GM06990 (cell line): ENCODE measurements at regions not wholly inside any gene's neighbourhood (a gene's known extent, or its start where the extent isn't known, plus 50 kb on each side); places are given as distances from the start of the nearest gene placed in this dataset.

Experiments
- DNase-seq: peaks from one replicate; pipeline ENCODE4 v3.0.0-alpha.2; 2011; ENCODE audit not compliant: insufficient read length; ENCODE audit errors: extremely low read depth
- H3K27me3 ChIP-seq: replicated peaks from 2 replicates; pipeline ENCODE4 v1.6.0; 2011; ENCODE audit warnings: low read length; ENCODE audit not compliant: control insufficient read depth, insufficient read depth
- H3K36me3 ChIP-seq: 2 replicates; pipeline ENCODE4 v1.5.1; 2011; ENCODE audit warnings: low read length; ENCODE audit not compliant: control insufficient read depth, insufficient read depth
- H3K4me3 ChIP-seq: replicated peaks from 2 replicates; pipeline ENCODE4 v1.5.1; 2011; ENCODE audit warnings: low read depth, mild to moderate bottlenecking, control low read depth, low read length
- CTCF ChIP-seq: IDR thresholded peaks from 2 replicates; pipeline ENCODE4 v1.5.1; 2011; ENCODE audit warnings: low read length, control low read depth, mild to moderate bottlenecking, inconsistent platforms; ENCODE audit not compliant: insufficient read depth, poor library complexity, severe bottlenecking

GRCh38 chr4:60187428-60187827 is 1012.7 kb upstream of the ADGRL3 start:
- no peak for TF ChIP-seq CTCF
- Histone ChIP-seq H3K4me3 (no peak overlapping the region), H3K36me3 (no peaks in the 10 kb centered on the region), H3K27me3 (no peaks in the 10 kb centered on the region)
- no peak for DNase-seq

DNA sequence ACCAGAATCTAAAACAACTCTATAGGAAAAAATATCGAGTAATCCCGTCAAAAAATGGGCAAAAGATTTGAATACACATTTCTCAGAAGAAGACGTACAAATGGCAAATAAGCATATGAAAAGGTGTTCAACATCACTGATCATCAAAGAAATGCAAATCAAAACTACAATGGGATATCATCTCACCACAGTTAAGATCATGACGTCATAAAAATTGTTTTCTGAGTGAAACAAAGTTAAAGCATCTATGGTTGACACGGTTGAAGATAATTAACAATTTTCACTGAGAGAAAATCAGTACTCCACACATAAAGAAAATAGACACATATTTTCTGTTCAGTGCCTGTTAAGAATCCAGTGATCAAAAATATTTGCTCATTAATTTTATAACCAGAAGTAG is 1010.8 kb upstream of the ADGRL3 start:
- H3K36me3 ChIP-seq, result no peaks in the 10 kb centered on the region
- TF ChIP-seq CTCF, result no peak
- no peak overlapping the region for H3K4me3 ChIP-seq
- no peak for DNase-seq
- H3K27me3 ChIP-seq, result no peaks in the 10 kb centered on the region

DNA sequence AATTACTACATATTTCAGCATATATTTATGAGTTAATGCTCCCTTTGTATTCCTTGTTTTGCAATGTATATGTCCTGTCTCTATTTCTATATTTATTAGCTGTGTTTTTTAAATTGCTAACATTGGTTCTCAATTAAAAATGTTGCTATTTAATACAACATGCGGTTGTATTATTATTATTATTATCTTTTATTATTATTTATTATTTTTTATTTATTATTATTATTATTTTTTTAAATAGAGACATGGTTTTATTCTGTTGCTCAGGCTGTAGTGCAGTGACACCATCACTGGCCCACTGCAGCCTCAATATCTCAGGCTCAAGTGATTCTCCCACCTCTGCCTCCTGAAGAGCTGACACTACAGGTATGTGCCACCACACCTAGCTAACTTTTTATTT is 1005.9 kb upstream of the ADGRL3 start:
- TF ChIP-seq CTCF, result no peak
- H3K27me3 ChIP-seq, result no peaks in the 10 kb centered on the region

GRCh38 chr4:60195256-60195655 is 1004.9 kb upstream of the ADGRL3 start:
- no peak for TF ChIP-seq CTCF
- H3K4me3 ChIP-seq, result no peak overlapping the region
- H3K36me3 ChIP-seq, result no peaks in the 10 kb centered on the region
- no peaks in the 10 kb centered on the region for H3K27me3 ChIP-seq
- no peak for DNase-seq

More for the DNA sequence above, 1005.9 kb upstream of the ADGRL3 start:
- DNase-seq, result no peak
- Histone ChIP-seq H3K36me3 (no peaks in the 10 kb centered on the region), H3K4me3 (no peak overlapping the region)

DNA sequence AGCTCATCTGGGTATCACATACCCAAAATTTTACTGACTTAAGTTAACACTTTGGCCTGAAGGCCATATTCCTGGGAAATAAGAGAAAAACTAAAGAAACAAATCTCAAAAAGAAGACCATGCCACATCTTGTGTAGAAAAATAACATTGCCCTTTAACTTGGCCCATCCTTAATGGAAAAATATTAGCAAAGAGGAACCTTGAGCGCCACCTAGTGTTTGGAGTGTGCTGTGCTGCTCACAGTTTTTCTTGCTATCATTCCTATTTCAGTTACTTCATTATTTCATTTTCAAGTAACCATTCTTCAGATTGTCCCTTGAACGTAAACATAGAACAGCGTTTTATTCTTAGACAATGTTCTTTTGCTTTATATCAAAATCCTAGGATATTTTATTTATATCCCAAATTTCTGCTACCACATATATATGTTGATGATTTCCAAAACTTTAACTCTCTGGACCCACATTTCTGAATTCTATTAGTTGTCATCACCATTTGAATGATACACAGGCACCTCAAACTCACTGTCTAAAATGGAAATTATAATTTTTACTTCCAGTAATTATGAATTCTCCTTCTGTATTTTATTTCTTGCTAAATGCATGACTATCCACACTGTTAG is 999.0 kb upstream of the ADGRL3 start:
- H3K4me3 ChIP-seq, result no peak overlapping the region
- H3K27me3 ChIP-seq, result no peaks in the 10 kb centered on the region
- H3K36me3 ChIP-seq, result no peaks in the 10 kb centered on the region
- peak; percentile 7 for DNase-seq
- peak; percentile 84 for TF ChIP-seq CTCF

- TF ChIP-seq CTCF, result no peak
- DNase-seq, result no peak
- no peaks in the 10 kb centered on the region for H3K36me3 ChIP-seq
- H3K27me3 ChIP-seq, result no peaks in the 10 kb centered on the region
- H3K4me3 ChIP-seq, result no peak overlapping the region
These were observed 990.5 kb upstream of the ADGRL3 start for GRCh38 chr4:60209588-60209987.
